Kidney (tissue), 13 donors: ENCODE measurements at regions not wholly inside any gene's neighbourhood (a gene's known extent, or its start where the extent isn't known, plus 50 kb on each side); places are given as distances from the start of the nearest gene placed in this dataset.

ENCODE experiments used
- DNase-seq, 5 donors: peaks; one replicate each; pipeline ENCODE4 v3.0.0-alpha.2; 2013 to 2020
- FAIRE-seq: peaks from 2 replicates; lab custom pipeline; 2012; peaks lifted over from hg19 to GRCh38; lab: Jason Lieb, UNC
- H3K27ac ChIP-seq, 2 donors: one replicate each; pipeline ENCODE4 v1.7.0; 2013; ENCODE audit warnings: low read depth in 2 of 2, low read length in 2 of 2, inconsistent platforms in 1 of 2
- H3K27me3 ChIP-seq: one replicate; pipeline ENCODE4 v1.7.1; 2013; ENCODE audit warnings: low read length, inconsistent platforms; ENCODE audit not compliant: control insufficient read depth, insufficient read depth
- H3K36me3 ChIP-seq, 3 donors: one replicate each; pipeline versions ENCODE4 v1.7.0 to v1.7.1; 2013; ENCODE audit warnings: low read length in 3 of 3, control low read depth in 1 of 3, inconsistent platforms in 1 of 3; ENCODE audit not compliant: insufficient read depth in 3 of 3, control insufficient read depth in 2 of 3
- H3K4me1 ChIP-seq, 3 donors: one replicate each; pipeline versions ENCODE4 v1.7.0 to v1.7.1; 2013; ENCODE audit warnings: low read length in 3 of 3, inconsistent platforms in 1 of 3, low read depth in 1 of 3; ENCODE audit not compliant: control insufficient read depth in 2 of 3, insufficient read depth in 2 of 3
- H3K4me3 ChIP-seq, 3 donors: one replicate each; pipeline versions ENCODE4 v1.7.0 to v1.8.1; 2013; ENCODE audit warnings: low read length in 3 of 3, control low read depth in 1 of 3, inconsistent platforms in 1 of 3
- H3K9ac ChIP-seq, 3 donors: one replicate each; pipeline versions ENCODE4 v1.7.0 to v1.7.1; 2013; ENCODE audit warnings: low read length in 3 of 3, control low read depth in 1 of 3, inconsistent platforms in 1 of 3
- H3K9me3 ChIP-seq, 3 donors: one replicate each; pipeline versions ENCODE4 v1.7.0 to v1.7.1; 2013; ENCODE audit warnings: low read length in 3 of 3, control low read depth in 1 of 3, inconsistent platforms in 1 of 3; ENCODE audit not compliant: control insufficient read depth in 2 of 3, insufficient read depth in 1 of 3
- intact Hi-C: fragments of 100-400 bp; cut with DNase I; formaldehyde crosslinking; loops from one replicate; pipeline ENCODE4 v1.11.1; 2022
- TF ChIP-seq, protein P1 (sequence below): IDR thresholded peaks from 3 replicates; pipeline ENCODE4 v1.5.1; 2012; ENCODE audit warnings: mild to moderate bottlenecking, moderate library complexity, borderline replicate concordance; ENCODE audit not compliant: insufficient read depth; ENCODE audit errors: extremely low read depth
- donor health status: control.
- donor health status: control.
- donor health status: control.
- donor health status: control.
- donor health status: control.
- donor health status: DM: yes; HTN: yes; CAD: no.
- donor health status: Normal renal cell carcinoma (clear cell type).

DNA sequence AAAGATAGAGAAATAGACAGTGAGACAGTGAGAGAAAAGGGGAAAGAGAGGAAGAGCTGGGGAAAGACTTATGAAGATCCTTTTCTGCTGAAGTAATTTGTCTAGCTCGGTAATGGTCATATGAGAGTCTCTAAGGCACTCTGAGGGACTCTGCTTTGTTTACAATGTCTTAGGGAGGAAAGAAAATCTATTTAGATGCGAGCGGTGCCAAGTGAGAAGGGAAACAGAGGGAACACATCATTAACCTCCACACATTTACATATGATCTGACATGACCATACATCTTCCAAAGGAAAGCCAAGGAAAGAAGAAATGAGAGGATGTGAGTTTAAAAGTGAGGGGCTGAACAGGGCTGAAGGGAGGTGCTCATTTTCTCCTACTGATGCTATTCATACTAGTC, 862.3 kb upstream of the CITED2 start:
- Histone ChIP-seq H3K9me3 (no peaks in the 10 kb centered on the region), H3K27ac (no peak overlapping the region), H3K36me3 (no peaks in the 10 kb centered on the region), H3K27me3 (no peaks in the 10 kb centered on the region), H3K4me3 (no peak overlapping the region), H3K4me1 (no peaks in the 10 kb centered on the region), H3K9ac (no peak overlapping the region)
- TF ChIP-seq, protein P1, sequence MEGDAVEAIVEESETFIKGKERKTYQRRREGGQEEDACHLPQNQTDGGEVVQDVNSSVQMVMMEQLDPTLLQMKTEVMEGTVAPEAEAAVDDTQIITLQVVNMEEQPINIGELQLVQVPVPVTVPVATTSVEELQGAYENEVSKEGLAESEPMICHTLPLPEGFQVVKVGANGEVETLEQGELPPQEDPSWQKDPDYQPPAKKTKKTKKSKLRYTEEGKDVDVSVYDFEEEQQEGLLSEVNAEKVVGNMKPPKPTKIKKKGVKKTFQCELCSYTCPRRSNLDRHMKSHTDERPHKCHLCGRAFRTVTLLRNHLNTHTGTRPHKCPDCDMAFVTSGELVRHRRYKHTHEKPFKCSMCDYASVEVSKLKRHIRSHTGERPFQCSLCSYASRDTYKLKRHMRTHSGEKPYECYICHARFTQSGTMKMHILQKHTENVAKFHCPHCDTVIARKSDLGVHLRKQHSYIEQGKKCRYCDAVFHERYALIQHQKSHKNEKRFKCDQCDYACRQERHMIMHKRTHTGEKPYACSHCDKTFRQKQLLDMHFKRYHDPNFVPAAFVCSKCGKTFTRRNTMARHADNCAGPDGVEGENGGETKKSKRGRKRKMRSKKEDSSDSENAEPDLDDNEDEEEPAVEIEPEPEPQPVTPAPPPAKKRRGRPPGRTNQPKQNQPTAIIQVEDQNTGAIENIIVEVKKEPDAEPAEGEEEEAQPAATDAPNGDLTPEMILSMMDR, result no peak
- intact Hi-C loops, result no loop called here
- peak in 2 of 5 donors; percentile 56 to 69 for DNase-seq
- no peak for FAIRE-seq

DNA sequence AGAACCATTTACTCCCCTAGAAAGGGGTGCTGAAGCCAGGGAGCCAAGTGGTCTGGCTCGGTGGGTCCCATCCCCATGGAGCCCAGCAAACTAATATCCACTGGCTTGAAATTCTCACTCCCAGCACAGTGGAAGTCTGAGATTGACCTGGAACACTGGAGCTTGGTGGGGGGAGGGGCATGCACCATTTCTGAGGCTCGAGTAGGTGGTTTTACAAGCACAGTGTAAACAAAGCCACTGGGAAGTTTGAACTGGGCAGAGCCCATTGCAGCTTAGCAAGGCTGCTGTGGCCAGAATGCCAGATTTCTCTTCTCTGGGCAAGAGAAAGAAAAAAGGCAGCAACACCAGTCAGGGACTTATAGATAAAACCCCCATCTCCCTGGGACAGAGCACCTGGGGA, 855.8 kb upstream of the CITED2 start:
- intact Hi-C loops, result no loop called here
- DNase-seq (peak in 1 of 5 donors; percentile 39), FAIRE-seq (no peak)
- Histone ChIP-seq H3K27ac (no peak overlapping the region), H3K4me3 (no peak overlapping the region), H3K27me3 (no peaks in the 10 kb centered on the region), H3K9ac (no peak overlapping the region), H3K36me3 (no peaks in the 10 kb centered on the region), H3K9me3 (no peaks in the 10 kb centered on the region), H3K4me1 (no peaks in the 10 kb centered on the region)
- TF ChIP-seq, protein P1, result no peak

DNA sequence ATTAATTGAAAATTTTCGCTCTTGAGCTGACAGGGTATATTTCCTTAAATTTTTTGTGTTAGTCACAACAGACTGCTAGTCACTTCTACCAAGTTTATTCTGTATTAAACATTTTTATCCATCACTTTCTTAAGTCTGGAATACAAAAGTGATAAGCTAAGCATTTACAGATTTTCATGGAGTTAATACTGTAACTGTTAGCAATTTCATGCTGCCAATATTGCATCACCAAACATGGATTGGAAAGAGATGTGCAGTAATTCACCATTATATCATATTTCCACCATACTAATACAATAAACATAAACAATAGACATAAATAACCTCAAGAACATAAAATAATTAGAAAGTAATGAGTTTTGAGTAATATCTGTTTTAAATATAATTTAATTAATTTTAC, 854.0 kb upstream of the CITED2 start:
- TF ChIP-seq, protein P1, result no peak
- no peak overlapping the region for H3K27ac ChIP-seq
- no peaks in the 10 kb centered on the region for H3K9me3 ChIP-seq
- H3K4me1 ChIP-seq, result no peaks in the 10 kb centered on the region
- no peak for DNase-seq
- H3K36me3 ChIP-seq, result no peaks in the 10 kb centered on the region
- no peak for FAIRE-seq
- H3K4me3 ChIP-seq, result no peak overlapping the region
- intact Hi-C loops, result no loop called here
- H3K27me3 ChIP-seq, result no peaks in the 10 kb centered on the region
- H3K9ac ChIP-seq, result no peak overlapping the region

GRCh38 chr6:140226637-140227036, 852.2 kb upstream of the CITED2 start:
- intact Hi-C loops, result no loop called here
- no peaks in the 10 kb centered on the region for H3K27me3 ChIP-seq
- no peak for DNase-seq
- no peaks in the 10 kb centered on the region for H3K9me3 ChIP-seq
- no peak overlapping the region for H3K4me3 ChIP-seq
- no peak overlapping the region for H3K9ac ChIP-seq
- H3K27ac ChIP-seq, result no peak overlapping the region
- TF ChIP-seq, protein P1, result no peak
- no peaks in the 10 kb centered on the region for H3K4me1 ChIP-seq
- no peaks in the 10 kb centered on the region for H3K36me3 ChIP-seq
- no peak for FAIRE-seq
